PC-9 (cell line): ENCODE measurements at regions not wholly inside any gene's neighbourhood (a gene's known extent, or its start where the extent isn't known, plus 50 kb on each side); places are given as distances from the start of the nearest gene placed in this dataset.
"Not testable (repeated sequence)": the region's sequence is repeated elsewhere in the genome, so short reads cannot be mapped to it uniquely, and the experiment has no call there.

Source experiments
- BruUV-seq: library from RNA; stranded (reverse); fragments of 400-500 nt; replicated peaks from 2 replicates; lab custom pipeline; 2021; lab: Mats Ljungman, UMichigan
- CTCF ChIA-PET: fragments of 300-600 bp; sonication (Branson Sonifier 250); formaldehyde crosslinking; loops from one replicate; lab custom pipeline; 2022; ENCODE audit warnings: antibody characterized with exemption; lab: Charles Lee
- POLR2A ChIA-PET: fragments of 300-600 bp; sonication (Branson Sonifier 250); formaldehyde crosslinking; loops from one replicate; lab custom pipeline; 2022; ENCODE audit warnings: antibody characterized with exemption; ENCODE audit not compliant: unreplicated experiment; lab: Charles Lee
- DNase-seq, 2 experiments: peaks; one replicate each; pipeline versions ENCODE4 v3.0.0 to v3.0.0-alpha.2; 2015 to 2022; ENCODE audit warnings: mixed read lengths in 1 of 2
- H2AFZ ChIP-seq: fragments of 200-600 bp; sonication (generic); 2 replicates; pipeline ENCODE4 v1.8.1; 2017; ENCODE audit warnings: antibody characterized with exemption
- H3F3A ChIP-seq: fragments of 200-600 bp; sonication (generic); 2 replicates; pipeline ENCODE4 v1.8.1; 2017; ENCODE audit warnings: antibody characterized with exemption, mild to moderate bottlenecking, low read depth; ENCODE audit not compliant: insufficient read depth
- H3K27ac ChIP-seq: fragments of 200-600 bp; sonication (generic); 2 replicates; pipeline ENCODE4 v1.6.1; 2016; ENCODE audit warnings: mixed run types
- H3K27me3 ChIP-seq: fragments of 200-600 bp; sonication (generic); 2 replicates; pipeline ENCODE4 v1.6.1; 2016; ENCODE audit warnings: low read depth, mixed run types; ENCODE audit not compliant: insufficient read depth
- H3K36me3 ChIP-seq: fragments of 200-600 bp; sonication (generic); 2 replicates; pipeline ENCODE4 v1.6.1; 2016; ENCODE audit warnings: low read depth, mixed run types
- H3K4me1 ChIP-seq: fragments of 200-600 bp; sonication (generic); replicated peaks from 2 replicates; pipeline ENCODE4 v1.6.1; 2016; ENCODE audit warnings: mixed run types; ENCODE audit not compliant: insufficient read depth
- H3K4me2 ChIP-seq: fragments of 200-600 bp; sonication (generic); 2 replicates; pipeline ENCODE4 v1.6.1; 2017; ENCODE audit warnings: mixed run types
- H3K4me3 ChIP-seq: fragments of 200-600 bp; sonication (generic); 2 replicates; pipeline ENCODE4 v1.6.1; 2016; ENCODE audit warnings: mixed run types
- H3K79me2 ChIP-seq: fragments of 200-600 bp; sonication (generic); 2 replicates; pipeline ENCODE4 v1.6.1; 2017; ENCODE audit warnings: low read depth, mixed run types
- H3K9me2 ChIP-seq: fragments of 200-600 bp; sonication (generic); 2 replicates; pipeline ENCODE4 v1.8.1; 2017; ENCODE audit warnings: mild to moderate bottlenecking; ENCODE audit not compliant: insufficient read depth
- H3K9me3 ChIP-seq: fragments of 200-600 bp; sonication (generic); 2 replicates; pipeline ENCODE4 v1.8.1; 2016; ENCODE audit warnings: low read depth; ENCODE audit not compliant: insufficient read depth
- H4K20me1 ChIP-seq: fragments of 200-600 bp; sonication (generic); 2 replicates; pipeline ENCODE4 v1.8.1; 2017; ENCODE audit not compliant: insufficient read depth
- EZH2 ChIP-seq: fragments of 200-600 bp; sonication (generic); IDR thresholded peaks from 2 replicates; pipeline ENCODE4 v1.8.0; 2017; ENCODE audit warnings: antibody characterized with exemption, low read depth
- intact Hi-C: fragments of 100-400 bp; cut with micrococcal nuclease; formaldehyde crosslinking; loops from one replicate; pipeline ENCODE4 v1.10.0; 2022; ENCODE audit not compliant: unreplicated experiment
- TF ChIP-seq, protein P1 (sequence below): fragments of 200-600 bp; sonication (generic); conservative IDR thresholded peaks from 2 replicates; pipeline ENCODE4 v1.6.1; 2017; ENCODE audit warnings: mixed run types, antibody characterized with exemption, mild to moderate bottlenecking, moderate library complexity

GRCh38 chr3:11733914-11734313, 90.2 kb upstream of the VGLL4 start:
- H3K36me3 ChIP-seq: no peaks in the 10 kb centered on the region
- no peaks in the 10 kb centered on the region for H3K9me3 ChIP-seq
- intact Hi-C loops: no loop called here
- no peak overlapping the region for H2AFZ ChIP-seq
- H3K79me2 ChIP-seq: no peaks in the 10 kb centered on the region
- no peak for DNase-seq
- H3K27ac ChIP-seq: no peak overlapping the region
- no TSS peak for BruUV-seq
- H3F3A ChIP-seq: peaks cover 8% of the 10 kb centered on the region
- no peak overlapping the region for H3K4me2 ChIP-seq
- no peak overlapping the region for H3K4me3 ChIP-seq
- ChIA-PET POLR2A (interaction anchor here (0.7 kb wide), 2 partner anchors 44 to 72 kb away, joined by 5 to 8 read pairs; no protein-coding TSS in a partner anchor), CTCF (no interaction called here)
- no peaks in the 10 kb centered on the region for H4K20me1 ChIP-seq
- TF ChIP-seq, protein P1, sequence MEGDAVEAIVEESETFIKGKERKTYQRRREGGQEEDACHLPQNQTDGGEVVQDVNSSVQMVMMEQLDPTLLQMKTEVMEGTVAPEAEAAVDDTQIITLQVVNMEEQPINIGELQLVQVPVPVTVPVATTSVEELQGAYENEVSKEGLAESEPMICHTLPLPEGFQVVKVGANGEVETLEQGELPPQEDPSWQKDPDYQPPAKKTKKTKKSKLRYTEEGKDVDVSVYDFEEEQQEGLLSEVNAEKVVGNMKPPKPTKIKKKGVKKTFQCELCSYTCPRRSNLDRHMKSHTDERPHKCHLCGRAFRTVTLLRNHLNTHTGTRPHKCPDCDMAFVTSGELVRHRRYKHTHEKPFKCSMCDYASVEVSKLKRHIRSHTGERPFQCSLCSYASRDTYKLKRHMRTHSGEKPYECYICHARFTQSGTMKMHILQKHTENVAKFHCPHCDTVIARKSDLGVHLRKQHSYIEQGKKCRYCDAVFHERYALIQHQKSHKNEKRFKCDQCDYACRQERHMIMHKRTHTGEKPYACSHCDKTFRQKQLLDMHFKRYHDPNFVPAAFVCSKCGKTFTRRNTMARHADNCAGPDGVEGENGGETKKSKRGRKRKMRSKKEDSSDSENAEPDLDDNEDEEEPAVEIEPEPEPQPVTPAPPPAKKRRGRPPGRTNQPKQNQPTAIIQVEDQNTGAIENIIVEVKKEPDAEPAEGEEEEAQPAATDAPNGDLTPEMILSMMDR: no peak
- TF ChIP-seq EZH2: no peak
- no peaks in the 10 kb centered on the region for H3K27me3 ChIP-seq
- no peaks in the 10 kb centered on the region for H3K9me2 ChIP-seq
- no peaks in the 10 kb centered on the region for H3K4me1 ChIP-seq

GRCh38 chr3:11727207-11727606, 83.5 kb upstream of the VGLL4 start:
- ChIA-PET CTCF (interaction anchor here (0.7 kb wide), 1 partner anchor 531 kb away, joined by 5 read pairs; no protein-coding TSS in a partner anchor), POLR2A (no interaction called here)
- no peaks in the 10 kb centered on the region for H3K9me2 ChIP-seq
- H3K36me3 ChIP-seq: no peaks in the 10 kb centered on the region
- H3K27ac ChIP-seq: no peak overlapping the region
- peaks cover 9% of the 10 kb centered on the region for H3K4me1 ChIP-seq
- no peaks in the 10 kb centered on the region for H3K27me3 ChIP-seq
- H3F3A ChIP-seq: no peaks in the 10 kb centered on the region
- BruUV-seq: no TSS peak
- H3K4me2 ChIP-seq: no peak overlapping the region
- no peaks in the 10 kb centered on the region for H3K9me3 ChIP-seq
- H3K79me2 ChIP-seq: no peaks in the 10 kb centered on the region
- intact Hi-C loops: no loop called here
- no peaks in the 10 kb centered on the region for H4K20me1 ChIP-seq
- TF ChIP-seq, protein P1: no peak
- TF ChIP-seq EZH2: no peak
- H3K4me3 ChIP-seq: no peak overlapping the region
- H2AFZ ChIP-seq: no peak overlapping the region
- DNase-seq: no peak

DNA sequence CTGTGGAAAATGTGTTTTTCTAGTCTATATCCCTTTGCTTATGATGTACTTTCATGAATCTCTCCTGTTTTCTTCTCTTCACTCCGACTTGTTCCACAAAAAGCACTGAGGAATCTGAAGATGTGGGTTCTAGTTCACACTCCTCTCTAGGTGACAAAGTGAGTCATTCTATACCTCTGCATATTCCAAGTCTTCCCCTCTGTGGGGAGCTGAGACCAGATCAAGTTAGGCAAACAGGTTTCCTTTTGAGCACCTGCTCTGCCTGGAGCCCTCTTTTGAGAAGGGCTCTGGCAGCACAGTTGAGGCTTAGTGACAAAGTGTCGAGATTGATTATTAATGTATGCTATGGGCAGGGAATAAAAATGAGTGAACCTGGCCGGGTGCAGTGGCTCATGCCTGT, 82.4 kb upstream of the VGLL4 start:
- peaks cover 5% of the 10 kb centered on the region; the same call in 1 of the 2 replicates for H3K79me2 ChIP-seq
- no peak overlapping the region for H2AFZ ChIP-seq
- H4K20me1 ChIP-seq: no peaks in the 10 kb centered on the region
- no peak overlapping the region for H3K4me3 ChIP-seq
- H3K27ac ChIP-seq: no peak overlapping the region
- no peaks in the 10 kb centered on the region for H3K27me3 ChIP-seq
- intact Hi-C loops: no loop called here
- no peak for DNase-seq
- POLR2A ChIA-PET: no interaction called here
- TF ChIP-seq, protein P1: no peak
- TF ChIP-seq EZH2: no peak
- H3K4me2 ChIP-seq: no peak overlapping the region
- BruUV-seq: no TSS peak
- peaks cover 20% of the 10 kb centered on the region for H3K4me1 ChIP-seq
- H3K36me3 ChIP-seq: no peaks in the 10 kb centered on the region
- H3K9me2 ChIP-seq: no peaks in the 10 kb centered on the region
- no peaks in the 10 kb centered on the region for H3K9me3 ChIP-seq
- CTCF ChIA-PET: interaction anchor here (0.7 kb wide), 1 partner anchor 873 kb away, joined by 7 read pairs; no protein-coding TSS in a partner anchor
- no peaks in the 10 kb centered on the region; the same call in 1 of the 2 replicates for H3F3A ChIP-seq

DNA sequence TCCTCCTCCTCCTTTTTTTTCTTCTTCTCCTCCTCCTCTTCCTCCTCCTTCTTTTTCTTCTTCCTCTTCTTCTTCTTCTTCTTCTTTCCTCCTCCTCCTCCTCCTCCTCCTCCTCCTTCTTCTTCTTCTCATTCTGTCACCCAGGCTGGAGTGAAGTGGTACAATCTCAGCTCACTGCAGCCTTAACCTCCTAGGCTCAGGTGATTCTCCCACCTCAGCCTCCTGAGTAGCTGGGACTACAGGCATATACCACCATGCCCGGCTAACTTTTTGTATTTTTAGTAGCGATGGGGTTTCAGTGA, 81.6 kb upstream of the VGLL4 start:
- H3K9me3 ChIP-seq, CTCF ChIA-PET, H3K4me3 ChIP-seq, H3K79me2 ChIP-seq, POLR2A ChIA-PET, DNase-seq, H3K4me2 ChIP-seq, H3K9me2 ChIP-seq, H3F3A ChIP-seq, BruUV-seq, intact Hi-C loops, H4K20me1 ChIP-seq, H3K36me3 ChIP-seq, H3K27ac ChIP-seq, H3K27me3 ChIP-seq, H2AFZ ChIP-seq: not testable (repeated sequence)
- peaks cover 21% of the 10 kb centered on the region for H3K4me1 ChIP-seq
